AML-193 (cell line): ENCODE measurements at regions not wholly inside any gene's neighbourhood (a gene's known extent, or its start where the extent isn't known, plus 50 kb on each side); places are given as distances from the start of the nearest gene placed in this dataset.

Experiments
- DNase-seq, 2 experiments: peaks; one replicate each; lab custom pipeline; 2025; lab: John Stamatoyannopoulos, UW

- DNase-seq, result no peak
Measured at GRCh38 chr13:22505489-22505888, 675.3 kb upstream of the SGCG start.

- DNase-seq, result no peak
Measured at GRCh38 chr13:22506096-22506691, 674.6 kb upstream of the SGCG start.

GRCh38 chr13:22517544-22517943 lies 663.2 kb upstream of the SGCG start:
- DNase-seq, result no peak

GRCh38 chr13:22536851-22537250 lies 643.9 kb upstream of the SGCG start:
- DNase-seq, result no peak

- no peak for DNase-seq
Measured at GRCh38 chr13:22538400-22538799, 642.4 kb upstream of the SGCG start.

GRCh38 chr13:22549126-22549525 lies 631.7 kb upstream of the SGCG start:
- DNase-seq, result no peak

GRCh38 chr13:22561581-22561980 lies 619.2 kb upstream of the SGCG start:
- no peak for DNase-seq

GRCh38 chr13:22562116-22562515 lies 618.7 kb upstream of the SGCG start:
- no peak for DNase-seq

GRCh38 chr13:22563272-22563671 lies 617.5 kb upstream of the SGCG start:
- DNase-seq, result no peak

- no peak for DNase-seq
Measured at GRCh38 chr13:22569811-22570210, 611.0 kb upstream of the SGCG start.

GRCh38 chr13:22589880-22590279 lies 590.9 kb upstream of the SGCG start:
- DNase-seq, result no peak

- DNase-seq, result no peak
Measured at GRCh38 chr13:22592515-22592914, 588.3 kb upstream of the SGCG start.

- DNase-seq, result no peak
Measured at GRCh38 chr13:22594041-22594440, 586.7 kb upstream of the SGCG start.

- DNase-seq, result no peak
Measured at GRCh38 chr13:22596171-22596863, 584.5 kb upstream of the SGCG start.

- no peak for DNase-seq
Measured at GRCh38 chr13:22599156-22599555, 581.6 kb upstream of the SGCG start.

- no peak for DNase-seq
Measured at GRCh38 chr13:22618002-22618401, 562.8 kb upstream of the SGCG start.

GRCh38 chr13:22625691-22626090 lies 555.1 kb upstream of the SGCG start:
- no peak for DNase-seq

GRCh38 chr13:22629374-22629773 lies 551.4 kb upstream of the SGCG start:
- DNase-seq, result no peak

- DNase-seq, result no peak
Measured at GRCh38 chr13:22642088-22642487, 538.7 kb upstream of the SGCG start.

GRCh38 chr13:22644941-22645340 lies 535.8 kb upstream of the SGCG start:
- no peak for DNase-seq

- DNase-seq, result no peak
Measured at GRCh38 chr13:22647156-22647850, 533.5 kb upstream of the SGCG start.

- no peak for DNase-seq
Measured at GRCh38 chr13:22648320-22648801, 532.4 kb upstream of the SGCG start.

- DNase-seq, result no peak
Measured at GRCh38 chr13:22652796-22653195, 528.0 kb upstream of the SGCG start.
